Mesenchymal stem cell (in vitro differentiated cells and primary cell): ENCODE measurements at regions not wholly inside any gene's neighbourhood (a gene's known extent, or its start where the extent isn't known, plus 50 kb on each side); places are given as distances from the start of the nearest gene placed in this dataset.

Source experiments
- DNase-seq: peaks from one replicate; pipeline ENCODE4 v3.0.0-alpha.2; 2013
- H2AFZ ChIP-seq: one replicate; pipeline ENCODE4 v1.6.1; 2013; ENCODE audit warnings: low read depth, mild to moderate bottlenecking, control low read depth, inconsistent platforms, low read length, moderate library complexity
- H2AK5ac ChIP-seq: 2 replicates; pipeline ENCODE4 v1.6.1; 2013; ENCODE audit warnings: low read length, moderate library complexity, mild to moderate bottlenecking, inconsistent platforms; ENCODE audit not compliant: severe bottlenecking
- H2BK120ac ChIP-seq: one replicate; pipeline ENCODE4 v1.6.1; 2013; ENCODE audit warnings: low read depth, mild to moderate bottlenecking, inconsistent platforms, low read length, moderate library complexity
- H2BK12ac ChIP-seq, 2 experiments: one replicate each; pipeline ENCODE4 v1.6.1; 2013; ENCODE audit warnings: inconsistent platforms in 2 of 2, low read length in 2 of 2, mild to moderate bottlenecking in 2 of 2, moderate library complexity in 2 of 2, control low read depth in 1 of 2
- H2BK15ac ChIP-seq: one replicate; pipeline ENCODE4 v1.6.1; 2013; ENCODE audit warnings: mild to moderate bottlenecking, low read depth, inconsistent platforms; ENCODE audit not compliant: poor library complexity, severe bottlenecking
- H2BK5ac ChIP-seq: 2 replicates; pipeline ENCODE4 v1.6.1; 2013; ENCODE audit warnings: low read depth, mild to moderate bottlenecking, low read length, control low read depth, inconsistent platforms; ENCODE audit not compliant: poor library complexity, severe bottlenecking
- H3K14ac ChIP-seq, 2 experiments: one replicate each; pipeline ENCODE4 v1.6.1; 2013; ENCODE audit warnings: inconsistent platforms in 2 of 2, low read length in 2 of 2, control low read depth in 1 of 2, mild to moderate bottlenecking in 1 of 2, moderate library complexity in 1 of 2
- H3K18ac ChIP-seq, 2 experiments: one replicate each; pipeline ENCODE4 v1.6.1; 2013; ENCODE audit warnings: inconsistent platforms in 2 of 2, low read length in 2 of 2, control low read depth in 1 of 2, low read depth in 1 of 2, mild to moderate bottlenecking in 1 of 2
- H3K23ac ChIP-seq, 2 experiments: one replicate each; pipeline ENCODE4 v1.6.1; 2013; ENCODE audit warnings: inconsistent platforms in 2 of 2, low read length in 2 of 2, mild to moderate bottlenecking in 2 of 2, moderate library complexity in 2 of 2, control low read depth in 1 of 2
- H3K27ac ChIP-seq: 2 replicates; pipeline ENCODE4 v1.5.1; 2013; ENCODE audit warnings: mild to moderate bottlenecking, moderate library complexity, low read length, control low read depth, inconsistent platforms; ENCODE audit not compliant: poor library complexity, severe bottlenecking
- H3K27me3 ChIP-seq, 2 experiments: 2 replicates each; pipeline versions ENCODE4 v1.6.1 to v1.7.0; 2013; ENCODE audit warnings: low read length in 2 of 2, mild to moderate bottlenecking in 2 of 2, moderate library complexity in 2 of 2, control low read depth in 1 of 2, inconsistent platforms in 1 of 2; ENCODE audit not compliant: control insufficient read depth in 1 of 2, insufficient read depth in 1 of 2
- H3K36me3 ChIP-seq, 2 experiments: 2 replicates each; pipeline versions ENCODE4 v1.6.1 to v1.7.0; 2013; ENCODE audit warnings: low read length in 2 of 2, control low read depth in 1 of 2, inconsistent platforms in 1 of 2, low read depth in 1 of 2, mild to moderate bottlenecking in 1 of 2; ENCODE audit not compliant: insufficient read depth in 2 of 2, control insufficient read depth in 1 of 2
- H3K4ac ChIP-seq, 2 experiments: one replicate each; pipeline ENCODE4 v1.6.1; 2013; ENCODE audit warnings: inconsistent platforms in 2 of 2, low read length in 2 of 2, mild to moderate bottlenecking in 2 of 2, moderate library complexity in 2 of 2, control low read depth in 1 of 2, low read depth in 1 of 2
- H3K4me1 ChIP-seq: 2 replicates; pipeline ENCODE4 v1.6.1; 2013; ENCODE audit warnings: low read depth, low read length, control low read depth; ENCODE audit not compliant: control insufficient read depth, insufficient read depth
- H3K4me2 ChIP-seq: 2 replicates; pipeline ENCODE4 v1.6.1; 2013; ENCODE audit warnings: low read length, mild to moderate bottlenecking, inconsistent platforms; ENCODE audit not compliant: poor library complexity, severe bottlenecking
- H3K4me3 ChIP-seq, 2 experiments: 2 replicates each; pipeline versions ENCODE4 v1.5.1 to v1.7.0; 2013; ENCODE audit warnings: low read length in 2 of 2, mild to moderate bottlenecking in 2 of 2, control low read depth in 1 of 2, low read depth in 1 of 2; ENCODE audit not compliant: insufficient read depth in 1 of 2
- H3K79me1 ChIP-seq: replicated peaks from 2 replicates; pipeline ENCODE4 v1.6.1; 2013; ENCODE audit warnings: mild to moderate bottlenecking, control low read depth, low read length, inconsistent platforms; ENCODE audit not compliant: poor library complexity, severe bottlenecking
- H3K9ac ChIP-seq: 2 replicates; pipeline ENCODE4 v1.7.0; 2013; ENCODE audit warnings: mild to moderate bottlenecking, low read length, moderate library complexity
- H3K9me3 ChIP-seq: 2 replicates; pipeline ENCODE4 v1.7.0; 2013; ENCODE audit warnings: mild to moderate bottlenecking, low read length; ENCODE audit not compliant: control insufficient read depth
- H4K8ac ChIP-seq: one replicate; pipeline ENCODE4 v1.6.1; 2013; ENCODE audit warnings: inconsistent platforms, mild to moderate bottlenecking, low read length, moderate library complexity
- H4K91ac ChIP-seq: one replicate; pipeline ENCODE4 v1.6.1; 2013; ENCODE audit warnings: mild to moderate bottlenecking, low read length, inconsistent platforms
- WGBS: methylation state at CpG from one replicate; pipeline ENCODE4 v1.1.7; 2013; ENCODE audit warnings: mixed read lengths; 5-methylcytosine and 5-hydroxymethylcytosine counted together

DNA sequence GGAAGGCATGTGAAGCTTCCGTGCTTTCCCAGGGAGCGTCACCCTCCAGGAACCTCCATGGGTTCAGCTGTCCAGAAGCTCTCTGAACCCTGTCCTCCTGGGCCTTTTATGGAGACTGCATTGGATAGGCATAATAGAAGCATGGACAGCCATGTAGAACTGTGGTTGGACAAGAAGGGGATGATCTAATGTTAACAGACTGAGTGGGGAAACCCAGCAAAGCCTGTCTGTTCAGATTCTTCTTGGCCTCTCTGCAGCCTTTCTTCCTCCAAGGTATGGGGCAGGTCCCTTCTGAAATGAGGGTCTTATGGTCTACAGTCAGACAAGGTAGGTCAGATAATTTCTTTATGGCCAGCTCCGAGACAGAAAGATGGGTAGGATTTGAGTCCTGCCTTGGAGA is 59.1 kb upstream of the CTNNA1 start:
- Histone ChIP-seq H4K91ac (no peak overlapping the region), H3K18ac (no peak overlapping the region), H3K4me3 (no peak overlapping the region), H4K8ac (no peak overlapping the region), H2AFZ (no peak overlapping the region), H2BK5ac (no peak overlapping the region), H3K79me1 (no peaks in the 10 kb centered on the region), H2AK5ac (no peak overlapping the region), H3K9ac (no peak overlapping the region), H3K4ac (no peak overlapping the region), H3K14ac (no peak overlapping the region), H3K23ac (no peak overlapping the region), H3K27me3 (peaks cover 0 to 2% of the 10 kb centered on the region in 2 experiments), H3K4me2 (no peak overlapping the region), H3K4me1 (peaks cover 16% of the 10 kb centered on the region), H2BK12ac (no peak overlapping the region), H3K27ac (no peak overlapping the region), H2BK15ac (no peak overlapping the region), H3K9me3 (no peaks in the 10 kb centered on the region), H2BK120ac (no peak overlapping the region), H3K36me3 (no peaks in the 10 kb centered on the region)
- 94% methylated on average over 3 of the region's 3 CpGs for WGBS
- no peak for DNase-seq

DNA sequence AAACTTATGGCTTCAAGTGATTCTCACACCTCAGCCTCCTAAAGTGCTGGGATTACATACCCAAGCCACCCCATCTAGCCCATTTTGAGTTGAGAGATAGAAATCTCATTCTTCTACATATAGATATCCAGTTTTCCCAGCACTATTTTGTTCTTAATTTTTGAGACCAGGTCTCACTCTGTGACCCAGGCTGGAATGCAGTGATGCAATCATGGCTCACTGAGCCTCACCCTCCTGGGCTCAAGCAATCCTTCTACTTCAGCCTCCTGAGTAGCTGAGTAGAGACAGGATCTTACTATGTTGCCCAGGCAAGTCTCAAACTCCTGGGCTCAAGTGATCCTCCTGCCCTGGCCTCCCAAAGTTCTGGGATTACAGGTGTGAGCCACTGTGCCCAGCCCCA is 60.9 kb upstream of the CTNNA1 start:
- no peaks in the 10 kb centered on the region for H3K79me1 ChIP-seq
- H3K9ac ChIP-seq = no peak overlapping the region
- H2AK5ac ChIP-seq = no peak overlapping the region
- no peak overlapping the region for H2BK120ac ChIP-seq
- no peak overlapping the region for H3K27ac ChIP-seq
- H3K23ac ChIP-seq = no peak overlapping the region
- no peak overlapping the region for H2BK5ac ChIP-seq
- peaks cover 0 to 2% of the 10 kb centered on the region in 2 experiments for H3K27me3 ChIP-seq
- no peaks in the 10 kb centered on the region for H3K9me3 ChIP-seq
- no peak overlapping the region for H3K14ac ChIP-seq
- H2BK15ac ChIP-seq = no peak overlapping the region
- H3K18ac ChIP-seq = no peak overlapping the region
- no peak overlapping the region for H3K4me2 ChIP-seq
- no peak overlapping the region for H3K4ac ChIP-seq
- no peak overlapping the region for H4K8ac ChIP-seq
- no peak overlapping the region for H3K4me3 ChIP-seq
- no peak overlapping the region for H2AFZ ChIP-seq
- no peak overlapping the region for H4K91ac ChIP-seq
- peaks cover 12% of the 10 kb centered on the region for H3K4me1 ChIP-seq
- no peak overlapping the region for H2BK12ac ChIP-seq
- H3K36me3 ChIP-seq = no peaks in the 10 kb centered on the region
- DNase-seq = no peak

DNA sequence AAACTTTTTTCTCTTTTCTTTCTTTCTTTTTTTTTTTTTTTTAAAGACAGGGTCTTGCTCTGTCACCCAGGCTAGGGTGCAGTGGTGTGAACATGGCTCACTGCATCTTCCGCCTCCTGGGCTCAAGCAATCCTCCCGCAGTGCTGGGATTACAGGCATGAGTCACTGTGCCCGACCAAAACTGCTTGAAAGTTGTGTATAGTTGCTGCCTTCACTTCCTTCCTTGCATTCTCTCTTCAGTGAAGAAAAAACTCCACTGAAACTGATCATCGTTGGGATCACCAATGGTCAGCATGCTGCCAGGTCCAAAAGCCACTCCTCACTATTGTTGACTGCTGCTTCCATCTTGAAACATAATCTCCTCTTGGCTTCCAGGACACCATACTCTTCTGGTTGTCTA is 66.6 kb upstream of the CTNNA1 start:
- H3K9ac ChIP-seq = no peak overlapping the region
- H4K8ac ChIP-seq = no peak overlapping the region
- H2BK12ac ChIP-seq = no peak overlapping the region
- H3K14ac ChIP-seq = no peak overlapping the region
- no peak overlapping the region for H4K91ac ChIP-seq
- no peaks in the 10 kb centered on the region for H3K79me1 ChIP-seq
- H3K4me2 ChIP-seq = no peak overlapping the region
- no peak overlapping the region for H2BK120ac ChIP-seq
- H3K4me1 ChIP-seq = peaks cover 3% of the 10 kb centered on the region
- no peak overlapping the region for H3K4me3 ChIP-seq
- no peaks in the 10 kb centered on the region for H3K27me3 ChIP-seq
- H3K23ac ChIP-seq = no peak overlapping the region
- H3K36me3 ChIP-seq = no peaks in the 10 kb centered on the region
- no peak overlapping the region for H2AFZ ChIP-seq
- peak overlapping the region; percentile 3 for H3K27ac ChIP-seq
- no peak overlapping the region for H2AK5ac ChIP-seq
- H2BK15ac ChIP-seq = no peak overlapping the region
- 29% methylated on average over 4 of the region's 4 CpGs for WGBS
- peak; percentile 79 for DNase-seq
- H2BK5ac ChIP-seq = no peak overlapping the region
- no peak overlapping the region for H3K4ac ChIP-seq
- no peaks in the 10 kb centered on the region for H3K9me3 ChIP-seq
- H3K18ac ChIP-seq = no peak overlapping the region

DNA sequence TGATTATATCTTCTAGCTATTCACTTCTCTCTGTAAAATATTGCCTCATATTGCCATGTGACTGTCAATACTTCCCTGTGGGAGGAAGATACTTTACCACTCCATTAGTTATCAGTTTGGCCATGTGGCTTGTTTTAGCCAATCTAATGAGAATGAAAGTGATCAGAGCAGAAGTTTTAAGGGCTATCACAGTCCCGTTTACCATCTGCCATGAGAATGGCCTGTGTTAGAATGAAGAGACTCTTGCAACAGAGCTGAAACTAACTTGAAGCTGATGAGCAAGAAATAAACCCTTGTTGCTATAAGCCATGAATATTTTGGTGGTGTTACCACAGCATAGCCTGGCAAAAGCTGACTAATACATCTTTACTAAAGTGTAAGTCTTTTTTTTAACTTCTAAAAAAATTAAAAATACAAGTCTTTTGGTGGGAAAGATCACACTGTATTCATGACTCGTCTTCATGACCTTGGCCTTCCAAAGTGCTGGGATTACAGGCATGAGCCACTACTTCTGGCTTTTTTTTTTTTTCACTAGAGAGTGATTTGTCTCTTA is 68.0 kb upstream of the CTNNA1 start:
- Histone ChIP-seq H3K9ac (peak overlapping the region; percentile 67), H3K14ac (no peak overlapping the region), H2AFZ (no peak overlapping the region), H4K91ac (no peak overlapping the region), H2AK5ac (no peak overlapping the region), H3K4me1 (peaks cover 3% of the 10 kb centered on the region), H3K4ac (no peak overlapping the region), H2BK15ac (no peak overlapping the region), H3K4me2 (no peak overlapping the region), H4K8ac (no peak overlapping the region), H3K4me3 (no peak overlapping the region), H2BK5ac (no peak overlapping the region), H2BK12ac (no peak overlapping the region), H3K27ac (no peak overlapping the region), H3K9me3 (no peaks in the 10 kb centered on the region), H2BK120ac (no peak overlapping the region), H3K18ac (no peak overlapping the region), H3K79me1 (no peaks in the 10 kb centered on the region), H3K27me3 (no peaks in the 10 kb centered on the region), H3K36me3 (no peaks in the 10 kb centered on the region), H3K23ac (no peak overlapping the region)
- WGBS = 56% methylated on average over 2 of the region's 2 CpGs
- DNase-seq = peak; percentile 83
